ENCODE measurements at regions not wholly inside any gene's neighbourhood (a gene's known extent, or its start where the extent isn't known, plus 50 kb on each side); places are given as distances from the start of the nearest gene placed in this dataset.

DNA sequence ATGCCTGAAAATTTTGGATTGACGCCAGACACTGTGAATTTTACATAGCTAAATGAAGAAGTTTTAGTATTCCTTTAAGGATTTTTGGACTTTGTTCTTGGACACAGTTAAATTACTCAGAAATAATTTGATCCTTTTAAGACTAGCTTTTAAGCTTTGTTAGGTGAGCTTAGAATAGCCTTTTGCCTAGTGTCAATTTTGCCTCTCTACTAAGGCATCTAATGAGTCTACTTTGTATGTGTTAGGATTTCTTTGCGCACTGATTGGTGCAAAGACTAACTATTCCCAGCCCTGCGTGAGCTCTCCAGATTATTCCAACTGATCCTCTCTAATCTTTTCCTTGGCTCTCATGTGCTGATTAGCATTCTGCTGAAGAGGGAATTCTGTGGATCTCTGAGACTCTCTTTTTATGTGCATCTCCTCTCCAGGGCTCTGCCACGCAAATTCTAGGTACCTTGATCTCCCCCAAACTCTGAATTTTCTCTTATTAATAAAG is 128.1 kb upstream of the BCL9 start:
- Histone ChIP-seq H3K27me3 (ENCODE audit: insufficient read depth) (no peaks in the 10 kb centered on the region), H3K9me3 (no peaks in the 10 kb centered on the region), H3K9me2 (no peaks in the 10 kb centered on the region), H3K36me3 (replicated peaks in 1 of 2; ENCODE audit: control insufficient read depth in 1 of 2, insufficient read depth in 2 of 2, low read length in 1 of 2) (no peaks in the 10 kb centered on the region), H4K20me1 (ENCODE audit: insufficient read depth) (no peaks in the 10 kb centered on the region), H3K79me2 (ENCODE audit: insufficient read depth) (no peaks in the 10 kb centered on the region), H3K9ac (no peak overlapping the region), H3K4me1 (ENCODE audit: control insufficient read depth in 1 of 2, insufficient read depth in 2 of 2, low read depth in 1 of 2, low read length in 1 of 2) (no peaks in the 10 kb centered on the region), H3K27ac (ENCODE audit: low read depth in 2 of 2, low read length in 1 of 2) (no peak overlapping the region), H3K4me2 (no peak overlapping the region), H2AFZ (ENCODE audit: low read depth) (no peak overlapping the region), H3K4me3 (ENCODE audit: low read depth in 2 of 2, low read length in 1 of 2) (no peak overlapping the region), H3F3A (replicated peaks; ENCODE audit: insufficient read depth) (no peaks in the 10 kb centered on the region)
- DNase-seq = no peak
- ChIA-PET CTCF (interaction anchor here (1.3 kb wide), 1 partner anchor 23 kb away, joined by 6 read pairs; no protein-coding TSS in a partner anchor), POLR2A (no interaction called here)
- TF ChIP-seq GABPA (IDR thresholded peaks at IDR 0.05; ENCODE audit: low read depth) = no peak
- no peak for TF ChIP-seq RCOR1 (IDR thresholded peaks at IDR 0.05; ENCODE audit: low read length)
- TF ChIP-seq, protein P1, sequence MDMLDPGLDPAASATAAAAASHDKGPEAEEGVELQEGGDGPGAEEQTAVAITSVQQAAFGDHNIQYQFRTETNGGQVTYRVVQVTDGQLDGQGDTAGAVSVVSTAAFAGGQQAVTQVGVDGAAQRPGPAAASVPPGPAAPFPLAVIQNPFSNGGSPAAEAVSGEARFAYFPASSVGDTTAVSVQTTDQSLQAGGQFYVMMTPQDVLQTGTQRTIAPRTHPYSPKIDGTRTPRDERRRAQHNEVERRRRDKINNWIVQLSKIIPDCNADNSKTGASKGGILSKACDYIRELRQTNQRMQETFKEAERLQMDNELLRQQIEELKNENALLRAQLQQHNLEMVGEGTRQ (IDR thresholded peaks at IDR 0.05; ENCODE audit: borderline replicate concordance, low read depth, low read length) = no peak
- TF ChIP-seq RXRA (IDR thresholded peaks at IDR 0.05; ENCODE audit: borderline replicate concordance, low read depth) = no peak
- TF ChIP-seq FOXJ3 (CRISPR knock-in tag; IDR thresholded peaks at IDR 0.05) = no peak
- TF ChIP-seq, protein P2, sequence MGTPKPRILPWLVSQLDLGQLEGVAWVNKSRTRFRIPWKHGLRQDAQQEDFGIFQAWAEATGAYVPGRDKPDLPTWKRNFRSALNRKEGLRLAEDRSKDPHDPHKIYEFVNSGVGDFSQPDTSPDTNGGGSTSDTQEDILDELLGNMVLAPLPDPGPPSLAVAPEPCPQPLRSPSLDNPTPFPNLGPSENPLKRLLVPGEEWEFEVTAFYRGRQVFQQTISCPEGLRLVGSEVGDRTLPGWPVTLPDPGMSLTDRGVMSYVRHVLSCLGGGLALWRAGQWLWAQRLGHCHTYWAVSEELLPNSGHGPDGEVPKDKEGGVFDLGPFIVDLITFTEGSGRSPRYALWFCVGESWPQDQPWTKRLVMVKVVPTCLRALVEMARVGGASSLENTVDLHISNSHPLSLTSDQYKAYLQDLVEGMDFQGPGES (IDR thresholded peaks at IDR 0.05; ENCODE audit: low read depth, low read length) = no peak
- TF ChIP-seq FOSL2 (IDR thresholded peaks at IDR 0.05; ENCODE audit: borderline replicate concordance, low read depth) = no peak
- TF ChIP-seq POLR2AphosphoS5 (IDR thresholded peaks at IDR 0.05; ENCODE audit: low read depth, low read length) = no peak
- no peak for TF ChIP-seq CHD2 (IDR thresholded peaks at IDR 0.05; ENCODE audit: low read length, partially characterized antibody)
- no peak for TF ChIP-seq GATA2 (CRISPR knock-in tag; IDR thresholded peaks at IDR 0.05)
- TF ChIP-seq, protein P3, sequence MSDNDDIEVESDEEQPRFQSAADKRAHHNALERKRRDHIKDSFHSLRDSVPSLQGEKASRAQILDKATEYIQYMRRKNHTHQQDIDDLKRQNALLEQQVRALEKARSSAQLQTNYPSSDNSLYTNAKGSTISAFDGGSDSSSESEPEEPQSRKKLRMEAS (IDR thresholded peaks at IDR 0.05; ENCODE audit: low read depth) = no peak
- TF ChIP-seq, protein P4, sequence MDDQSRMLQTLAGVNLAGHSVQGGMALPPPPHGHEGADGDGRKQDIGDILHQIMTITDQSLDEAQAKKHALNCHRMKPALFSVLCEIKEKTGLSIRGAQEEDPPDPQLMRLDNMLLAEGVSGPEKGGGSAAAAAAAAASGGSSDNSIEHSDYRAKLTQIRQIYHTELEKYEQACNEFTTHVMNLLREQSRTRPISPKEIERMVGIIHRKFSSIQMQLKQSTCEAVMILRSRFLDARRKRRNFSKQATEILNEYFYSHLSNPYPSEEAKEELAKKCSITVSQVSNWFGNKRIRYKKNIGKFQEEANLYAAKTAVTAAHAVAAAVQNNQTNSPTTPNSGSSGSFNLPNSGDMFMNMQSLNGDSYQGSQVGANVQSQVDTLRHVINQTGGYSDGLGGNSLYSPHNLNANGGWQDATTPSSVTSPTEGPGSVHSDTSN (IDR thresholded peaks at IDR 0.05) = no peak
- TF ChIP-seq, protein P5, sequence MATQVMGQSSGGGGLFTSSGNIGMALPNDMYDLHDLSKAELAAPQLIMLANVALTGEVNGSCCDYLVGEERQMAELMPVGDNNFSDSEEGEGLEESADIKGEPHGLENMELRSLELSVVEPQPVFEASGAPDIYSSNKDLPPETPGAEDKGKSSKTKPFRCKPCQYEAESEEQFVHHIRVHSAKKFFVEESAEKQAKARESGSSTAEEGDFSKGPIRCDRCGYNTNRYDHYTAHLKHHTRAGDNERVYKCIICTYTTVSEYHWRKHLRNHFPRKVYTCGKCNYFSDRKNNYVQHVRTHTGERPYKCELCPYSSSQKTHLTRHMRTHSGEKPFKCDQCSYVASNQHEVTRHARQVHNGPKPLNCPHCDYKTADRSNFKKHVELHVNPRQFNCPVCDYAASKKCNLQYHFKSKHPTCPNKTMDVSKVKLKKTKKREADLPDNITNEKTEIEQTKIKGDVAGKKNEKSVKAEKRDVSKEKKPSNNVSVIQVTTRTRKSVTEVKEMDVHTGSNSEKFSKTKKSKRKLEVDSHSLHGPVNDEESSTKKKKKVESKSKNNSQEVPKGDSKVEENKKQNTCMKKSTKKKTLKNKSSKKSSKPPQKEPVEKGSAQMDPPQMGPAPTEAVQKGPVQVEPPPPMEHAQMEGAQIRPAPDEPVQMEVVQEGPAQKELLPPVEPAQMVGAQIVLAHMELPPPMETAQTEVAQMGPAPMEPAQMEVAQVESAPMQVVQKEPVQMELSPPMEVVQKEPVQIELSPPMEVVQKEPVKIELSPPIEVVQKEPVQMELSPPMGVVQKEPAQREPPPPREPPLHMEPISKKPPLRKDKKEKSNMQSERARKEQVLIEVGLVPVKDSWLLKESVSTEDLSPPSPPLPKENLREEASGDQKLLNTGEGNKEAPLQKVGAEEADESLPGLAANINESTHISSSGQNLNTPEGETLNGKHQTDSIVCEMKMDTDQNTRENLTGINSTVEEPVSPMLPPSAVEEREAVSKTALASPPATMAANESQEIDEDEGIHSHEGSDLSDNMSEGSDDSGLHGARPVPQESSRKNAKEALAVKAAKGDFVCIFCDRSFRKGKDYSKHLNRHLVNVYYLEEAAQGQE (IDR thresholded peaks at IDR 0.05; ENCODE audit: low read depth, low read length) = no peak
- TF ChIP-seq TCF12 (IDR thresholded peaks at IDR 0.05) = no peak
- no peak for TF ChIP-seq EZH2phosphoT487 (IDR thresholded peaks at IDR 0.05; ENCODE audit: borderline replicate concordance, low read depth)
- no peak for TF ChIP-seq TAF1 (IDR thresholded peaks at IDR 0.05; ENCODE audit: borderline replicate concordance, low read depth, low read length)
- TF ChIP-seq, protein P6, sequence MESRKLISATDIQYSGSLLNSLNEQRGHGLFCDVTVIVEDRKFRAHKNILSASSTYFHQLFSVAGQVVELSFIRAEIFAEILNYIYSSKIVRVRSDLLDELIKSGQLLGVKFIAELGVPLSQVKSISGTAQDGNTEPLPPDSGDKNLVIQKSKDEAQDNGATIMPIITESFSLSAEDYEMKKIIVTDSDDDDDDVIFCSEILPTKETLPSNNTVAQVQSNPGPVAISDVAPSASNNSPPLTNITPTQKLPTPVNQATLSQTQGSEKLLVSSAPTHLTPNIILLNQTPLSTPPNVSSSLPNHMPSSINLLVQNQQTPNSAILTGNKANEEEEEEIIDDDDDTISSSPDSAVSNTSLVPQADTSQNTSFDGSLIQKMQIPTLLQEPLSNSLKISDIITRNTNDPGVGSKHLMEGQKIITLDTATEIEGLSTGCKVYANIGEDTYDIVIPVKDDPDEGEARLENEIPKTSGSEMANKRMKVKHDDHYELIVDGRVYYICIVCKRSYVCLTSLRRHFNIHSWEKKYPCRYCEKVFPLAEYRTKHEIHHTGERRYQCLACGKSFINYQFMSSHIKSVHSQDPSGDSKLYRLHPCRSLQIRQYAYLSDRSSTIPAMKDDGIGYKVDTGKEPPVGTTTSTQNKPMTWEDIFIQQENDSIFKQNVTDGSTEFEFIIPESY (IDR thresholded peaks at IDR 0.05; ENCODE audit: borderline replicate concordance, low read depth) = no peak
- 8% methylated on average over 4 of the region's 4 CpGs for WGBS (ENCODE audit: low lambda C conversion rate)

Data from SK-N-SH (cell line).